IMR-90 (cell line): ENCODE measurements at regions not wholly inside any gene's neighbourhood (a gene's known extent, or its start where the extent isn't known, plus 50 kb on each side); places are given as distances from the start of the nearest gene placed in this dataset.

Source experiments
- ATAC-seq: fragments of 200-7000 bp; cut with Tn5 transposase; 2 replicates; pipeline ENCODE4 v1.9.1; 2020; ENCODE audit warnings: low read depth, mild to moderate bottlenecking, moderate library complexity
- BruUV-seq: library from RNA; stranded (reverse); fragments of 400-500 nt; replicated peaks from 2 replicates; lab custom pipeline; 2021; lab: Mats Ljungman, UMichigan
- CTCF ChIA-PET: fragments of 300-600 bp; formaldehyde crosslinking; extraction: SDS; loops from one replicate; lab custom pipeline; 2021; ENCODE audit warnings: antibody characterized with exemption; lab: Yijun Ruan, JAX
- POLR2A ChIA-PET: fragments of 300-600 bp; sonication (Branson Sonifier 250); formaldehyde crosslinking; loops from one replicate; lab custom pipeline; 2022; ENCODE audit warnings: antibody characterized with exemption; ENCODE audit not compliant: unreplicated experiment; lab: Charles Lee
- DNase-seq: peaks from one replicate; pipeline ENCODE4 v3.0.0; 2013
- H2AFZ ChIP-seq: replicated peaks from 2 replicates; pipeline ENCODE3; 2013; ENCODE audit warnings: low read length, mild to moderate bottlenecking; ENCODE audit not compliant: poor library complexity
- H2AK5ac ChIP-seq: 2 replicates; pipeline ENCODE4 v1.6.1; 2013; ENCODE audit warnings: low read depth, low read length, inconsistent platforms
- H2AK9ac ChIP-seq: replicated peaks from 2 replicates; pipeline ENCODE3; 2013; ENCODE audit warnings: mild to moderate bottlenecking, low read depth, low read length, moderate library complexity; ENCODE audit not compliant: poor library complexity
- H2BK120ac ChIP-seq: 2 replicates; pipeline ENCODE4 v1.6.1; 2013; ENCODE audit warnings: low read depth, low read length, inconsistent platforms
- H2BK15ac ChIP-seq: 3 replicates; pipeline ENCODE4 v1.6.1; 2013; ENCODE audit warnings: low read depth, low read length, inconsistent platforms
- H2BK20ac ChIP-seq: 2 replicates; pipeline ENCODE4 v1.6.1; 2013; ENCODE audit warnings: low read depth, mild to moderate bottlenecking, inconsistent platforms, low read length, moderate library complexity
- H2BK5ac ChIP-seq: 2 replicates; pipeline ENCODE4 v1.6.1; 2013; ENCODE audit warnings: mild to moderate bottlenecking, low read depth, low read length, inconsistent platforms; ENCODE audit not compliant: poor library complexity, severe bottlenecking
- H3K14ac ChIP-seq: replicated peaks from 2 replicates; pipeline ENCODE4 v1.6.1; 2013; ENCODE audit warnings: low read depth, low read length, inconsistent platforms
- H3K18ac ChIP-seq: 2 replicates; pipeline ENCODE4 v1.6.1; 2013; ENCODE audit warnings: low read depth, low read length, control low read depth
- H3K23ac ChIP-seq: 2 replicates; pipeline ENCODE4 v1.6.1; 2013; ENCODE audit warnings: low read depth, low read length, inconsistent platforms
- H3K27ac ChIP-seq: 2 replicates; pipeline ENCODE4 v1.5.1; 2013; ENCODE audit warnings: mild to moderate bottlenecking, control low read depth, low read length; ENCODE audit not compliant: insufficient read depth
- H3K27me3 ChIP-seq: 2 replicates; pipeline ENCODE4 v1.6.1; 2013; ENCODE audit warnings: low read length; ENCODE audit not compliant: control insufficient read depth, insufficient read depth
- H3K36me3 ChIP-seq: 2 replicates; pipeline ENCODE4 v1.6.1; 2013; ENCODE audit warnings: low read length, mixed read lengths; ENCODE audit not compliant: control insufficient read depth, insufficient read depth
- H3K4ac ChIP-seq: 2 replicates; pipeline ENCODE4 v1.6.1; 2013; ENCODE audit warnings: low read depth, low read length, inconsistent platforms
- H3K4me1 ChIP-seq: 2 replicates; pipeline ENCODE4 v1.6.1; 2013; ENCODE audit warnings: low read length, mixed read lengths; ENCODE audit not compliant: control insufficient read depth, insufficient read depth
- H3K4me2 ChIP-seq: 2 replicates; pipeline ENCODE4 v1.6.1; 2013; ENCODE audit warnings: low read depth, mild to moderate bottlenecking, control low read depth, low read length, moderate library complexity
- H3K4me3 ChIP-seq: 2 replicates; pipeline ENCODE4 v1.5.1; 2013; ENCODE audit warnings: low read depth, mild to moderate bottlenecking, control low read depth, low read length, moderate library complexity; ENCODE audit not compliant: insufficient read depth
- H3K56ac ChIP-seq: 2 replicates; pipeline ENCODE4 v1.6.1; 2013; ENCODE audit warnings: low read length, inconsistent platforms; ENCODE audit not compliant: insufficient read depth; ENCODE audit errors: extremely low read depth
- H3K79me1 ChIP-seq, 2 experiments: 2 replicates each; pipeline ENCODE4 v1.6.1; 2013; ENCODE audit warnings: low read length in 2 of 2, inconsistent platforms in 1 of 2, low read depth in 1 of 2
- H3K9ac ChIP-seq: 2 replicates; pipeline ENCODE4 v1.6.1; 2013; ENCODE audit warnings: low read depth, low read length, control low read depth
- H3K9me1 ChIP-seq: 2 replicates; pipeline ENCODE4 v1.6.1; 2013; ENCODE audit warnings: low read length, inconsistent platforms; ENCODE audit not compliant: insufficient read depth
- H3K9me3 ChIP-seq: 2 replicates; pipeline ENCODE4 v1.6.1; 2013; ENCODE audit warnings: low read length; ENCODE audit not compliant: control insufficient read depth, insufficient read depth
- H4K20me1 ChIP-seq: 2 replicates; pipeline ENCODE4 v1.6.1; 2013; ENCODE audit warnings: low read length, inconsistent platforms; ENCODE audit not compliant: insufficient read depth
- H4K5ac ChIP-seq: 2 replicates; pipeline ENCODE4 v1.6.1; 2013; ENCODE audit warnings: mild to moderate bottlenecking, low read depth, low read length, control low read depth
- H4K8ac ChIP-seq, 2 experiments: 2 replicates each; pipeline ENCODE4 v1.6.1; 2013; ENCODE audit warnings: low read depth in 2 of 2, low read length in 2 of 2, control low read depth in 1 of 2, inconsistent platforms in 1 of 2
- H4K91ac ChIP-seq: 2 replicates; pipeline ENCODE4 v1.6.1; 2013; ENCODE audit warnings: low read depth, low read length, inconsistent platforms; ENCODE audit not compliant: insufficient read depth
- BHLHE40 ChIP-seq: fragments of 150-350 bp; IDR thresholded peaks from 2 replicates; pipeline ENCODE4 v1.6.1; 2016; ENCODE audit warnings: mild to moderate bottlenecking, low read depth, low read length
- CEBPB ChIP-seq: IDR thresholded peaks from 2 replicates; pipeline ENCODE4 v1.6.1; 2012; ENCODE audit warnings: low read depth, low read length, improper control_type of control experiment
- CHD1 ChIP-seq: IDR thresholded peaks from 2 replicates; pipeline ENCODE4 v1.6.1; 2012; ENCODE audit warnings: low read depth, low read length, improper control_type of control experiment
- CTCF ChIP-seq: conservative IDR thresholded peaks from 2 replicates; pipeline ENCODE4 v1.5.1; 2012; ENCODE audit warnings: mild to moderate bottlenecking, low read depth, low read length, improper control_type of control experiment
- ELK1 ChIP-seq: fragments of 150-350 bp; IDR thresholded peaks from 2 replicates; pipeline ENCODE4 v1.6.1; 2016; ENCODE audit warnings: low read depth, mild to moderate bottlenecking, low read length, moderate library complexity, borderline replicate concordance
- FOS ChIP-seq: fragments of 150-350 bp; IDR thresholded peaks from 2 replicates; pipeline ENCODE4 v1.6.1; 2016; ENCODE audit warnings: low read depth, low read length
- MAFK ChIP-seq: IDR thresholded peaks from 2 replicates; pipeline ENCODE4 v1.6.1; 2012; ENCODE audit warnings: low read depth, low read length, improper control_type of control experiment
- MAZ ChIP-seq: IDR thresholded peaks from 2 replicates; pipeline ENCODE4 v1.6.1; 2012; ENCODE audit warnings: low read depth, mild to moderate bottlenecking, low read length, improper control_type of control experiment, moderate library complexity, borderline replicate concordance
- MXI1 ChIP-seq: IDR thresholded peaks from 2 replicates; pipeline ENCODE4 v1.6.1; 2012; ENCODE audit warnings: low read depth, mild to moderate bottlenecking, low read length, moderate library complexity, borderline replicate concordance
- NFE2L2 ChIP-seq: fragments of 150-350 bp; IDR thresholded peaks from 2 replicates; pipeline ENCODE4 v1.6.1; 2016; ENCODE audit warnings: low read depth, mild to moderate bottlenecking, low read length
- POLR2A ChIP-seq: IDR thresholded peaks from 2 replicates; pipeline ENCODE4 v1.6.1; 2012; ENCODE audit warnings: mild to moderate bottlenecking, low read depth, low read length
- RAD21 ChIP-seq: IDR thresholded peaks from 2 replicates; pipeline ENCODE4 v1.6.1; 2012; ENCODE audit warnings: low read length, improper control_type of control experiment
- RFX5 ChIP-seq: IDR thresholded peaks from 2 replicates; pipeline ENCODE4 v1.8.0; 2012; ENCODE audit warnings: low read depth, mild to moderate bottlenecking, low read length, moderate library complexity
- SMC3 ChIP-seq: fragments of 150-350 bp; IDR thresholded peaks from 2 replicates; pipeline ENCODE4 v1.6.1; 2016; ENCODE audit warnings: low read depth, mild to moderate bottlenecking, antibody characterized with exemption, low read length, moderate library complexity
- USF2 ChIP-seq: fragments of 150-350 bp; IDR thresholded peaks from 2 replicates; pipeline ENCODE4 v1.6.1; 2017; ENCODE audit warnings: mild to moderate bottlenecking, antibody characterized with exemption, low read length, low read depth
- WGBS, 2 experiments: methylation state at CpG; one replicate each; pipeline versions ENCODE4 v1.1.5 to v1.1.7; 2013; ENCODE audit warnings: missing lambda C conversion rate in 2 of 2; ENCODE audit not compliant: insufficient read length in 1 of 2; ENCODE audit errors: extremely low coverage in 2 of 2; 5-methylcytosine and 5-hydroxymethylcytosine counted together
- dilution Hi-C: fragments of 300-500 bp; cut with HindIII; formaldehyde crosslinking; loops from one replicate; pipeline ENCODE4 v1.14.3; 2018; ENCODE audit warnings: low sequenced_read_pairs; ENCODE audit not compliant: unreplicated experiment
- in situ Hi-C: fragments of 300-500 bp; cut with MboI; formaldehyde crosslinking; loops from 3 replicates; pipeline ENCODE4 v1.14.3; 2019; ENCODE audit warnings: low sequenced_read_pairs, inconsistent platforms, mixed read lengths
- intact Hi-C: fragments of 100-400 bp; cut with micrococcal nuclease; formaldehyde crosslinking; loops from 2 replicates; pipeline ENCODE4 v1.10.0; 2022

- Histone ChIP-seq H3K18ac (no peak overlapping the region), H3K36me3 (no peaks in the 10 kb centered on the region), H4K91ac (no peak overlapping the region), H2AFZ (no peak overlapping the region), H2BK20ac (no peak overlapping the region), H4K20me1 (no peaks in the 10 kb centered on the region), H3K4me3 (no peak overlapping the region), H3K9ac (no peak overlapping the region), H3K23ac (no peak overlapping the region), H3K4me1 (no peaks in the 10 kb centered on the region), H3K27ac (no peak overlapping the region), H3K79me1 (no peaks in the 10 kb centered on the region), H3K9me1 (no peaks in the 10 kb centered on the region), H3K9me3 (no peaks in the 10 kb centered on the region), H3K27me3 (no peaks in the 10 kb centered on the region; the same call in 1 of the 2 replicates), H2BK5ac (no peak overlapping the region), H2BK15ac (no peak overlapping the region), H3K4me2 (no peak overlapping the region), H3K4ac (no peak overlapping the region), H3K14ac (no peak overlapping the region), H2AK9ac (no peak overlapping the region), H4K5ac (no peak overlapping the region), H4K8ac (no peak overlapping the region), H2BK120ac (no peak overlapping the region), H3K56ac (no peak overlapping the region), H2AK5ac (no peak overlapping the region)
- no TSS peak for BruUV-seq
- dilution Hi-C loops = no loop called here
- TF ChIP-seq BHLHE40 (no peak), MAZ (no peak), FOS (no peak), RAD21 (no peak), USF2 (no peak), RFX5 (no peak), ELK1 (no peak), MXI1 (no peak), POLR2A (no peak), CHD1 (no peak), SMC3 (no peak), NFE2L2 (no peak), MAFK (no peak), CEBPB (no peak), CTCF (no peak)
- 42% methylated on average over 4 of the region's 4 CpGs; no CpG with 5 or more reads in 1 of the 2 experiments for WGBS, 2 experiments
- DNase-seq (no peak), ATAC-seq (no peak)
- CTCF ChIA-PET = no interaction called here
- POLR2A ChIA-PET = no interaction called here
- in situ Hi-C loops = no loop called here
- intact Hi-C loops = no loop called here
These were observed 180.2 kb upstream of the MYL2 start for GRCh38 chr12:111100554-111100953.
